ENCODE measurements at regions not wholly inside any gene's neighbourhood (a gene's known extent, or its start where the extent isn't known, plus 50 kb on each side); places are given as distances from the start of the nearest gene placed in this dataset.

DNA sequence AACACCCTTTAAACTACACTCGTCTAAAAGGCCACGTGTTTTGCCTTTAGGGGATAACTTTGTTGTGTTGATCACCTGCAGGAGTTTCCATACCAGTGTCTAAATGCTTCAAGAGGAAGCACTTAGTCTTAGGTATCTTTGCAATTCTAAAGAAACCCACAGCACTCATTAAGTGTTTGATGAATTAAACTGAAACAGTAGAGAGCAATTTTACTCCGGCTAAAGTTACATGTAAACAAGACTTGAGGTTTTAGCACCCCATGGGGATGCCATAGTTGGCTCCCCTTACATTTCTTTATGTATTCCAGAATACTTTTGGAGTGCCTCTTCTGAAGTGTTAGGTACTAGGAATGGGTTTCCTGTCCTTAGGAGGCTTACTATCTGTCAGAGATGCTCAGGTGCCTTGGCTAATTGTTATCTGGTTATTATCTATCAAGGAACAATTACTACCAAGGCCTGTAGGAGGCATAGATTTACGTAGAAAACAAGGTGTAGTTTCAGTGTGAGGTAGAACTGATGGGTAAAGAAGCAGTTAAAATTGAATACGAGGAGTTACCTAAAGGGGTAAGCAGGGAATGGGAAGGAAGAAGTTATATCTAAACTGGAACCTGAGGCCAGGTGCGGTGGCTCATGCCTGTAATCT is 176.8 kb upstream of the SAMSN1 start:
- TF ChIP-seq POLR2A (IDR thresholded peaks at IDR 0.05; ENCODE audit: low read depth, low read length) (no peak), SPI1 (IDR thresholded peaks at IDR 0.05; ENCODE audit: low read depth, low read length) (no peak), POLR2AphosphoS5 (IDR thresholded peaks at IDR 0.05; ENCODE audit: low read depth, low read length) (no peak), TAF1 (IDR thresholded peaks at IDR 0.05; ENCODE audit: low read depth, low read length) (no peak), PAX5 (IDR thresholded peaks at IDR 0.05; ENCODE audit: insufficient read depth, low read length, severe bottlenecking) (no peak)

All from GM12891 (cell line).